ENCODE measurements at regions not wholly inside any gene's neighbourhood (a gene's known extent, or its start where the extent isn't known, plus 50 kb on each side); places are given as distances from the start of the nearest gene placed in this dataset.

- 26% methylated on average over 3 of the region's 3 CpGs for WGBS (ENCODE audit: insufficient coverage, insufficient replicate concordance, low lambda C conversion rate, missing lambda C conversion rate)
- ChIA-PET CTCF (interaction anchor here (1.2 kb wide), 1 partner anchor 43 kb away, joined by 3 read pairs; no protein-coding TSS in a partner anchor), SMC1A (ENCODE audit: uncharacterized antibody, unreplicated experiment) (interaction anchor here (1.5 kb wide), 1 partner anchor 20 kb away, joined by 4 read pairs; no protein-coding TSS in a partner anchor), POLR2A (no interaction called here), RAD21 (ENCODE audit: unreplicated experiment) (no interaction called here)
- H3K4me1 ChIP-seq (ENCODE audit: control insufficient read depth, insufficient read depth, low read length) = no peaks in the 10 kb centered on the region
- H3K9me3 ChIP-seq (replicated peaks; ENCODE audit: control insufficient read depth, insufficient read depth, low read length) = no peaks in the 10 kb centered on the region
- FAIRE-seq (no peak), ATAC-seq (no peak), DNase-seq (ENCODE audit: low read depth, low spot score) (no peak)
- no TSS peak for BruUV-seq (replicated peaks)
- TF ChIP-seq PAX8 (IDR thresholded peaks at IDR 0.05) = no peak
- TF ChIP-seq SUZ12 (IDR thresholded peaks at IDR 0.05; ENCODE audit: unreplicated experiment) = no peak
- TF ChIP-seq HDAC2 (IDR thresholded peaks at IDR 0.05) = no peak
- no peak for TF ChIP-seq ZSCAN29 (IDR thresholded peaks at IDR 0.05)
- no peak for TF ChIP-seq TCF3 (IDR thresholded peaks at IDR 0.05; ENCODE audit: borderline replicate concordance, insufficient read depth, low read depth, low read length)
- no peak for TF ChIP-seq BMI1 (IDR thresholded peaks at IDR 0.05; ENCODE audit: borderline replicate concordance)
- TF ChIP-seq ETV6 (conservative IDR thresholded peaks at IDR 0.05 in 1 of 2, IDR thresholded peaks at IDR 0.05 in 1 of 2; ENCODE audit: borderline replicate concordance in 1 of 2, low read depth in 1 of 2) = no peak
- TF ChIP-seq BCL11A (IDR thresholded peaks at IDR 0.05; ENCODE audit: low read depth, low read length) = no peak
- TF ChIP-seq GABPA (IDR thresholded peaks at IDR 0.05; ENCODE audit: low read depth) = no peak
- no peak for TF ChIP-seq PBX3 (IDR thresholded peaks at IDR 0.05; ENCODE audit: insufficient replicate concordance, low read depth, low read length)
- no peak overlapping the region for H3K4me2 ChIP-seq (ENCODE audit: control insufficient read depth, insufficient read depth)
- no peaks in the 10 kb centered on the region for H4K20me1 ChIP-seq (ENCODE audit: control insufficient read depth, insufficient read depth)
- H3K79me2 ChIP-seq (ENCODE audit: control insufficient read depth, insufficient read depth, low read length) = no peaks in the 10 kb centered on the region
- no peak overlapping the region for H3K4me3 ChIP-seq
- H3K27me3 ChIP-seq (replicated peaks in 1 of 2; ENCODE audit: control insufficient read depth in 2 of 2, insufficient read depth in 2 of 2, low read length in 1 of 2) = no peaks in the 10 kb centered on the region
- H3K27ac ChIP-seq (ENCODE audit: control insufficient read depth, insufficient read depth) = no peak overlapping the region
- no peak overlapping the region for H2AFZ ChIP-seq (ENCODE audit: control insufficient read depth, low read depth, low read length)
- no peaks in the 10 kb centered on the region for H3K36me3 ChIP-seq (ENCODE audit: control insufficient read depth in 2 of 2, insufficient read depth in 2 of 2, low read length in 1 of 2)
- intact Hi-C loops (cut with micrococcal nuclease; ENCODE audit: unreplicated experiment) (no loop called here), in situ Hi-C loops (cut with MboI) (no loop called here)
- no peak overlapping the region for H3K9ac ChIP-seq (ENCODE audit: control insufficient read depth, insufficient read depth, low read length)
Observed at GRCh38 chr4:111685205-111685604, 460.0 kb upstream of the FAM241A start.
